Upper lobe of left lung (tissue), 4 donors: ENCODE measurements at regions not wholly inside any gene's neighbourhood (a gene's known extent, or its start where the extent isn't known, plus 50 kb on each side); places are given as distances from the start of the nearest gene placed in this dataset.

Experiments used
- CTCF ChIP-seq, 6 experiments: fragments of 450-650 bp in 4 of 6; fragments of 200-600 bp in 2 of 6; sonication (generic) in 2 of 6; IDR thresholded peaks; one replicate each; pipeline ENCODE4 v1.5.1; 2016 to 2019; ENCODE audit warnings: antibody characterized with exemption in 6 of 6
- EP300 ChIP-seq, 4 donors: sonication (generic); formaldehyde crosslinking; IDR thresholded peaks; one replicate each; pipeline ENCODE4 v1.5.1; 2017; ENCODE audit warnings: antibody characterized with exemption in 4 of 4, control low read depth in 2 of 4
- POLR2A ChIP-seq, 4 donors: fragments of 450-650 bp; IDR thresholded peaks; one replicate each; pipeline ENCODE4 v1.5.1; 2016 to 2017; ENCODE audit warnings: antibody characterized with exemption in 4 of 4, mild to moderate bottlenecking in 2 of 4

DNA sequence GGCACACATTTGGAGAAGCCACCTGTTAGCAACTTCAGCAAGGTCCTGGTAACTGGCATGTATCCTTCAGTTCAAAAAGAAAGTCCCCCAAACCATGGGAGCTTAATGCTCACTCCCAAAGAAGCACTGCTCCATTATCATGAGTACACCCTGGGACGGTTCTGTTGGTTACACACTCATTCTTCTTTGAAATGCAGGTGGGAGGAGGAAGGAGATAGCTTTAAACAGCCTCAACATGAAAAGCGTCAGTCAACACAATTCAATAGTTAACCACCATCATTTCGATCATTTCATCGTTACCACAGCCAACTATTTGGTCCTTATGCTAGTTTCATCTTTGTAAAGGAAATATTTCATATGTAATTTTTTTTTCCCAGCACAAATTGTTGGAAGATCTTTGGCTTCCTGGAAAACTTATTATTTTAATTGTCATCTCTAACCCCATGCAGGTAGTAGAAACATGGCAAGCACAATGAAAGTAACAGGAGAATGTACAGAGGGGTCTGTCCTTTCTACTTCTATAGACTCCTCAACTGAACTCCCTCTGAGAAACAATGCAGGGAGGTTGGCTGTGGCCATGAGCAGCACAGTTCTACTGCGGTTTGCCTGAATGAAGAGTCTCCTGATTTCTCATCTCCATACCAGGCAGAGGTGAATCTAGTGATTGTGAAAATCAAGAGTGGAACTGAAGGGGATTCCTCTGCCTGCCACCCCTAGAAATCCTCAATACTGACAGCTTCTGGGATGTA lies 196.4 kb upstream of the FOXN3 start:
- TF ChIP-seq CTCF (IDR thresholded peaks at IDR 0.05) = no peak
- no peak for TF ChIP-seq EP300 (IDR thresholded peaks at IDR 0.05)
- no peak for TF ChIP-seq POLR2A (IDR thresholded peaks at IDR 0.05)
